MM.1S (cell line): ENCODE measurements at regions not wholly inside any gene's neighbourhood (a gene's known extent, or its start where the extent isn't known, plus 50 kb on each side); places are given as distances from the start of the nearest gene placed in this dataset.
"Not testable (repeated sequence)": the region's sequence is repeated elsewhere in the genome, so short reads cannot be mapped to it uniquely, and the experiment has no call there.

ENCODE experiments used
- DNase-seq: peaks from one replicate; pipeline ENCODE4 v3.0.0-alpha.2; 2015
- H2AFZ ChIP-seq: fragments of 300-600 bp; sonication (generic); 2 replicates; pipeline ENCODE4 v1.6.0; 2016; ENCODE audit warnings: antibody characterized with exemption, low read length
- H3F3A ChIP-seq: fragments of 300-600 bp; sonication (generic); 2 replicates; pipeline ENCODE4 v1.6.1; 2016; ENCODE audit warnings: mild to moderate bottlenecking, antibody characterized with exemption, low read length, moderate library complexity, mixed read lengths; ENCODE audit not compliant: insufficient read depth
- H3K27ac ChIP-seq: fragments of 300-600 bp; sonication (generic); 2 replicates; pipeline ENCODE4 v1.5.1; 2016; ENCODE audit warnings: mild to moderate bottlenecking, low read length
- H3K27me3 ChIP-seq: fragments of 300-600 bp; sonication (generic); replicated peaks from 2 replicates; pipeline ENCODE4 v1.6.0; 2016; ENCODE audit warnings: low read length; ENCODE audit not compliant: insufficient read depth
- H3K36me3 ChIP-seq: fragments of 300-600 bp; sonication (generic); replicated peaks from 2 replicates; pipeline ENCODE4 v1.6.1; 2016; ENCODE audit warnings: mild to moderate bottlenecking, low read length, mixed read lengths; ENCODE audit not compliant: insufficient read depth
- H3K4me1 ChIP-seq: fragments of 300-600 bp; sonication (generic); 2 replicates; pipeline ENCODE4 v1.6.1; 2016; ENCODE audit warnings: low read length, mixed read lengths
- H3K4me2 ChIP-seq: fragments of 300-600 bp; sonication (generic); 2 replicates; pipeline ENCODE4 v1.6.0; 2016; ENCODE audit warnings: low read depth, low read length
- H3K4me3 ChIP-seq: fragments of 300-600 bp; sonication (generic); 2 replicates; pipeline ENCODE4 v1.5.1; 2016; ENCODE audit warnings: low read length, mixed read lengths
- H3K79me2 ChIP-seq: fragments of 300-600 bp; sonication (generic); 2 replicates; pipeline ENCODE4 v1.6.1; 2016; ENCODE audit warnings: mixed run types, low read length, mixed read lengths
- H3K9ac ChIP-seq: fragments of 300-600 bp; sonication (generic); 2 replicates; pipeline ENCODE4 v1.6.1; 2016; ENCODE audit warnings: low read length, mixed read lengths
- H3K9me2 ChIP-seq: fragments of 300-600 bp; sonication (generic); replicated peaks from 2 replicates; pipeline ENCODE4 v1.6.1; 2016; ENCODE audit warnings: mild to moderate bottlenecking, low read length, mixed read lengths; ENCODE audit not compliant: insufficient read depth
- H3K9me3 ChIP-seq: fragments of 300-600 bp; sonication (generic); replicated peaks from 2 replicates; pipeline ENCODE4 v1.6.1; 2016; ENCODE audit warnings: mild to moderate bottlenecking, low read length, mixed read lengths; ENCODE audit not compliant: insufficient read depth
- H4K20me1 ChIP-seq: fragments of 300-600 bp; sonication (generic); 2 replicates; pipeline ENCODE4 v1.6.1; 2016; ENCODE audit warnings: mild to moderate bottlenecking, low read length, moderate library complexity, mixed read lengths; ENCODE audit not compliant: insufficient read depth
- CTCF ChIP-seq: fragments of 300-600 bp; sonication (generic); IDR thresholded peaks from 2 replicates; pipeline ENCODE4 v1.5.1; 2016; ENCODE audit warnings: antibody characterized with exemption, low read length, mixed read lengths
- EZH2 ChIP-seq: fragments of 300-600 bp; sonication (generic); optimal IDR thresholded peaks from 2 replicates; pipeline ENCODE3; 2017; ENCODE audit warnings: low read depth, mild to moderate bottlenecking, antibody characterized with exemption, low read length, mixed read lengths
- EZH2phosphoT487 ChIP-seq: fragments of 300-600 bp; sonication (generic); IDR thresholded peaks from 2 replicates; pipeline ENCODE4 v1.6.1; 2018; ENCODE audit warnings: antibody characterized with exemption, low read length

- H3K27ac ChIP-seq = no peak overlapping the region
- no peaks in the 10 kb centered on the region for H3F3A ChIP-seq
- TF ChIP-seq EZH2 (no peak), CTCF (no peak), EZH2phosphoT487 (no peak)
- no peaks in the 10 kb centered on the region for H3K4me1 ChIP-seq
- no peaks in the 10 kb centered on the region for H3K27me3 ChIP-seq
- H2AFZ ChIP-seq = no peak overlapping the region
- H3K4me3 ChIP-seq = no peak overlapping the region
- no peaks in the 10 kb centered on the region for H3K36me3 ChIP-seq
- H3K9me3 ChIP-seq = no peaks in the 10 kb centered on the region
- H3K79me2 ChIP-seq = no peaks in the 10 kb centered on the region
- no peak overlapping the region for H3K4me2 ChIP-seq
- no peaks in the 10 kb centered on the region for H4K20me1 ChIP-seq
- no peak for DNase-seq
- no peaks in the 10 kb centered on the region for H3K9me2 ChIP-seq
- no peak overlapping the region for H3K9ac ChIP-seq
Observed at GRCh38 chr7:91720260-91720937, 160.1 kb downstream of the MTERF1 start.

- no peaks in the 10 kb centered on the region for H3F3A ChIP-seq
- no peak overlapping the region for H3K4me2 ChIP-seq
- no peaks in the 10 kb centered on the region for H3K9me3 ChIP-seq
- no peak overlapping the region for H3K27ac ChIP-seq
- no peaks in the 10 kb centered on the region for H3K27me3 ChIP-seq
- H2AFZ ChIP-seq = no peak overlapping the region
- TF ChIP-seq EZH2 (no peak), EZH2phosphoT487 (no peak), CTCF (no peak)
- H3K9me2 ChIP-seq = no peaks in the 10 kb centered on the region
- DNase-seq = no peak
- no peak overlapping the region for H3K9ac ChIP-seq
- no peaks in the 10 kb centered on the region for H3K79me2 ChIP-seq
- H3K36me3 ChIP-seq = no peaks in the 10 kb centered on the region
- H3K4me3 ChIP-seq = no peak overlapping the region
- H4K20me1 ChIP-seq = no peaks in the 10 kb centered on the region
- H3K4me1 ChIP-seq = no peaks in the 10 kb centered on the region
Observed at GRCh38 chr7:91722831-91723230, 157.7 kb downstream of the MTERF1 start.

- not testable (repeated sequence) for H3F3A ChIP-seq, H3K79me2 ChIP-seq, H4K20me1 ChIP-seq, H2AFZ ChIP-seq, H3K4me3 ChIP-seq, H3K36me3 ChIP-seq, H3K9me3 ChIP-seq, H3K27me3 ChIP-seq, H3K4me1 ChIP-seq, H3K9ac ChIP-seq, H3K4me2 ChIP-seq, H3K9me2 ChIP-seq, H3K27ac ChIP-seq, DNase-seq
Observed at GRCh38 chr7:91729046-91729445, 151.5 kb downstream of the MTERF1 start.

- no peak overlapping the region for H3K4me2 ChIP-seq
- no peaks in the 10 kb centered on the region for H3K36me3 ChIP-seq
Observed at GRCh38 chr7:91731976-91732375, 148.5 kb downstream of the MTERF1 start.

More at GRCh38 chr7:91731976-91732375, 148.5 kb downstream of the MTERF1 start:
- no peaks in the 10 kb centered on the region for H3F3A ChIP-seq
- H3K9me3 ChIP-seq = no peaks in the 10 kb centered on the region
- no peaks in the 10 kb centered on the region for H3K27me3 ChIP-seq
- H4K20me1 ChIP-seq = no peaks in the 10 kb centered on the region
- H3K9me2 ChIP-seq = no peaks in the 10 kb centered on the region
- no peaks in the 10 kb centered on the region for H3K4me1 ChIP-seq
- H3K79me2 ChIP-seq = no peaks in the 10 kb centered on the region
- no peak for TF ChIP-seq CTCF
- TF ChIP-seq EZH2phosphoT487 = no peak
- TF ChIP-seq EZH2 = no peak
- DNase-seq = no peak
- no peak overlapping the region for H2AFZ ChIP-seq
- no peak overlapping the region for H3K4me3 ChIP-seq
- H3K27ac ChIP-seq = no peak overlapping the region
- no peak overlapping the region for H3K9ac ChIP-seq
